GM19438 (cell line): ENCODE measurements at regions not wholly inside any gene's neighbourhood (a gene's known extent, or its start where the extent isn't known, plus 50 kb on each side); places are given as distances from the start of the nearest gene placed in this dataset.
A peak's percentile ranks its signal among the peaks of the same experiment; 100 is the strongest.

ENCODE experiments used
- ATAC-seq: cut with Tn5 transposase; IDR thresholded peaks from one replicate; pipeline ENCODE4 v1.9.1; 2021; ENCODE audit warnings: low read depth; ENCODE audit not compliant: unreplicated experiment

DNA sequence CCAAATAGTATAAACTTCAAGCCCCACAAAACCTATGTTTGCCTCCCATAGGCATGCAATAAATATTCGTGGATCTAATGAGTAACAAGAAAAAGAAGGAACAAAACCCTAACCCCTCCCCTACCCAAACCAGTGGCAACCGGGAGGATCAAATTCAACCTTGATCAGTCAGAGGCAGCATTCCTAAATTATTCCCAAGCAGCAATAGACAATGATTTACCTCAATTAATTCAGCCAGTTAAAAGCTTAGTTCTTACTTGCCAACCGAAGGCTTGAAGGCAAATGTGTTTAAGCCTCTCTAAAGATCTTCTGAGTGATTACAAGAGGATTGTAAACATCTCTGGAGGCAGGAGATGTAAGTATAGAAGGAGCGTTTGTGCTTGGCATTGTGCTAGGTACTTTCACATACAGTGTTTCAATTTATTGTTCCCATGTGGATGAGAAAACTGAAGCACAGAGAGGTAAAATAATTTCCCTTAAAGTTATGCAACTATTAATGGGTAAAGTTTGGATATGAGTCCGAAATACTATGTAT lies 197.7 kb downstream of the MTX2 start:
- no peak for ATAC-seq

DNA sequence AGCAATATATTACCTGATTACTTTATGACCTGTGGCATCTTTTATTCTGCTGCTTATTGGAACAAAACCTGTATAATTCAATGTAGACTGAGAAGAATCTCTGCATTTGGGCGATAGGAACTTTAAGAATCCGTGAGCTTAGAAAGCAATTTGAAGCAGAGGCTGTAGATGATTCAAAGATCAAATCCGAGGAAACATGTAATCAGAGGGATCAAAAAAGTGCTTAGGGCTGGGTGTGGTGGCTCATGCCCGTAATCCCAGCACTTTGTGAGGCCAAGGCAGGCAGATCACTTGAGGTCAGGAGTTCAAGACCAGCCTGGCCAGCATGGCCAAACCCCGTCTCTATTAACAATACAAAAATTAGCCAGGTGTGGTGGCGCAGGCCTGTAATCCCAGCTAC lies 198.4 kb downstream of the MTX2 start:
- no peak for ATAC-seq

DNA sequence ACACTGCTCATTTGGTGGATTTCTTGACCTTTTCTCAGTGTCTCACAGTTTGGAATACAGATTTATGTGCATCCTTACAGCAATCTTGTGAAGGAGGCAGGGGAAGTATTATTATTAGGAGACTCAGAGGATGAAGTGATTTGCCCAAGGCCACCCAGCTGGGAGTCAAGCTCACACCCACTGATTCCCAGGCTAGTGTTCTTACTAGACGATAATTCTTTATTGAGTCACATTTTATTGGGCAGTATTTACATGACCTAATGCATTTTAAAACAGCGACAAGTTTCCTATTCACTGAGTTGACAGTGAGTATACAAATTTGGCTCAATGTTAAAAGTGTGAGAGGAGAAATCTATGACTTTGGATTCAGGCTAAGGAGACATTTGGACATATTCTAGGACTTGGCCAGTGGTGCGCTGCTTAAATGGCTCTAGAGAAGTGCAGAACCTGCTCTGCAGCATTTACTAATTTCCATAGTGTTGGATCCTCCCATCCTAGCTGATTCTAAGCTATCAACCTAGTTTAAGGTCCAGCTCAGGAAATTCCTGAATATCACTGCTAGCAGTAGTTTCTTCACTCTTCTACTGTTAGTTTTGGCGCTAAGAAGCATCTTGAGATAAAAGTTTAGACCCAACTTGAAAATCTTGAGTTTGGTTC lies 199.3 kb downstream of the MTX2 start:
- no peak for ATAC-seq

DNA sequence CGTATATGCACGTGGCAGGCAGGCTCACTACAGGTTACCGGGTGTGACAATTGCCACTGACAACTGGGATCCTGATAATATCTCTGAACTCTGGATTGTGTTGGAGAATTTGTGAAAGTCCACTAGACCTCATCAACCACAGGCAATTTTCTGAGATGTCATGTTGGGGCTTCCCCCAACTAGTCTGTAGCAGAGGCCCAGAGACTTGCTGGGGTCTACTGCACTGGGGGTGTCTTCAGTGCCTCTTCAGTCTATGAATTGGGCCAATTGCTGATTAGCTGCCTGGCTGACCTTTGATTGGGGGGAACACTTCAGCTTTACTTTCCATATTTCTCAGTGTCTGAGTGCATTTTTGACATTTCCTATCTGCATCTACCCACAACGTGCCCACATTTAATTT lies 201.5 kb downstream of the MTX2 start:
- no peak for ATAC-seq

DNA sequence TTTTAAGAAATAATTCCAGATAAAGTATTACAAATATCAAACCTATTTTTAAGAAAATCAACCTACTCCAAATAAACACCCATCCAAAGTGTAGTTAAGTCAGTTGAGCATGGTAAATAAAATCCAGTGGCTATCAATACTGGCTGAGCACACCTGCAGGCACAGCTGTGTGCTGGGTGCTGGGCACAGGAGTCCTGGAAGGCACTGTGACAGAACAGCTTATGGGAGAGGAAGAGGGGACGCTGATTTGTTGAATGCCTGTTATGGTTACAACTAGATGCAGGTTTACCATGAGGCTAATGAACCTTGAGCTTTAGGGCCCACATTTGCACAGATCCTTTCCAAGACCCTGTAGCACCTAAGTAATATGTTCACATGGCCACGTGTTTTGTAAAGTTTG lies 202.7 kb downstream of the MTX2 start:
- no peak for ATAC-seq

DNA sequence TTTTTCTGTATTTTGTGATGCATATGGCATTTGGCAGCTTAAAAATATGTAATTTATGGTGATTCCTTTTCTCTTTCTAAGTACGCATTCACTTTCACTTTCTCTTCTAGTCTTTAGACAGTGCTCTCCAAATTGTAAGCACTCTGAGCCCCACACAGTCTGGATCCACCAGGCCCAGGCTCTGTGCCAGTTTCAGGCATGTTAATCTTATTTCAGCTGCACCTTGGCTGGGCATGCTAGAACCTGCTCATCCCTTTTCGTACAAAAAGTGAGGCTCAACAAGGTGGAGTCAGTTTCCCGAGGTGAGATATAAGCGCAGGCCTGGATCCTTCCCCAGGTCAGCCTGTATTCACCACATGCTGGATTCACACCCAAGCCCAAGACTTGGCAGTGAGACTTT lies 203.9 kb downstream of the MTX2 start:
- ATAC-seq: no peak

DNA sequence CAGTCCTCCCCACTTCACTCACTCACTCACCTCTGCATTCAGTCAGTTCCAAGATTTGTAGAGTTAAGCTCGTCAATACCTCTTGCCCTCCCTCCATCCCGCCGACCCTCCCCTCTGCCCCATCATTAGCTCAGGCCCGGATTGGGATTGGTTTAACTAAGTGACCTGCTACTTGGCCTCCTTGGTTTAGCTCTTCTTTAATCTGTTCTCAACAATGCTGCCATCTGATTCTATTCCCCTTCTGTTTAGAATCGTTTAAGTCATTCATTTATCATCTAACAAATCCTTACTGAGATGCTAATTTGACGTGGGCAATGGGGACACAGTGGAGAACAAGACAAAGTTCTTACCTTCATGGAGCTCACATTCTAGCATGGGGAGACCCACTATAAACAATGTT lies 204.6 kb downstream of the MTX2 start:
- no peak for ATAC-seq

DNA sequence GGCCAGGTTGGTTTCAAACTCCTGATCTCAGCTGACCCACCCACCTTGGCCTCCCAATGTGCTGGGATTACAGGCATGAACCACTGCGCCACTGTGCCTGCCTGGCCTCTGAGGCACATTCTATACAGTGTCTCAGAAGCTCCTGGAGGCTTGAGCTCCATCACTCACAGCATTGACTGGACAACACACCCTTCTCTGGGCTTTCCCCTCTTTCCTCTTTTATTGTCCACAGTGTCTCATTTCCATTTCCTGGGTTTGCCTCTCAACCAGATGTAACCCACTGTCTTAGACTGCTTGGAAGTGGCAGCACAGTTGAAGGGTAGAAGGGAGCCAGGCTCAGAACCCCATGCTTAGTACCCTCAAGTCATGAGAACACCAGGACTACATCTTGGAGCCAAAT lies 208.1 kb downstream of the MTX2 start:
- ATAC-seq: no peak

DNA sequence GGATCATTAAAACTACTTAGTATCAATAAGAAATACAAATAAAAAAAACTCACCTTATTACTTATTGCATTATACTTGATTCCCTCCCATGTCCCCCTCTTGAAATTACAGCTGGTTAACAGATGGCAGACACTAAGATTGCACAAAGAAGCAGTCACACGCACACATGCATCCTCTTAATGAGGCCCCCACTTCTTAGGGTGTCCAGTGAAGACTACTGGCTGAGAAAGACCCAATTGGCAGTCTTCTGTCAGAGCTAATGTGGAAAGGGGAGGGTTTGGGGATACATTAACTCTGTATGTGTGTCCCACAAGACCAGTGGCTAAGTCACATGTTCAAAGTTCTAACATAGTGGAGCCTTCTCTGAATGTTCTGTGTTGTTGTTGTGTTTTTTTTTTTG lies 210.7 kb downstream of the MTX2 start:
- no peak for ATAC-seq

DNA sequence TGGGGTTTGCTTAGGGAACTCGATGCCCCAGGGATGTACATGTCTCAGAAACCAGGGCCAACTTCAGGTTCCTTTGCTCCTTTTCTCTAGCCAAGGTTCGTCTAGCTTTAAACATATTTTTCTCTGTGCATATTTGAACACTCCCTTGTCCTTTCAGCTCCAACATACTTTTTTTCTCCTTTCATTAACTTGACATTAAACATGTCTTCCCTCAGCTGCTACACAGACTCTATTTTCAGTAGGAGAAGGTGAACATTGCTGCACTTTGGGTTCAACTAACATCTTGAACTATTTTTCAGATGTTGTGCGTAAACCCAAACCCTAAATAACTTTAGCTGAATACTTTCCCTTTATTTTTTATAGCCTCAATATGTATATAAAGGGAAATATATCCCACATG lies 212.9 kb downstream of the MTX2 start:
- ATAC-seq: no peak

DNA sequence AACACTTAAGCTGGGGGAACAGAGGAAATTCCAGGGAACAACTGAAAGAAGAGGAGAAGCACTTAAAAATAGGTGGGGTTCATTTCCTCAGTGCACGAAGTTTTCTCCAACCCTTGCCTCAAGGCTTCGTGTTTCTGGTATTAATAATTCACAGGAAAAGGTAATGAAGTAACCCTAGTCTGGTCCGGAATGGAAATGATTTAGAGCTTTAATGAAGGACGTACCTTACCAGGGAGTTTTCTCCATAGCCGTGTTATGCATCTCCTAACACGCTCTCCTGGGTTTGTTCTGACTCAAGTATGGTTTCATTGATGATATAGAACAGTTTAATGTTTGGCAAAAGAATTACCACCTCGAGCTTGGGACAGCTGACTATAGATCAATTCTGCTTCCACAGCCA lies 214.2 kb downstream of the MTX2 start:
- ATAC-seq: no peak

DNA sequence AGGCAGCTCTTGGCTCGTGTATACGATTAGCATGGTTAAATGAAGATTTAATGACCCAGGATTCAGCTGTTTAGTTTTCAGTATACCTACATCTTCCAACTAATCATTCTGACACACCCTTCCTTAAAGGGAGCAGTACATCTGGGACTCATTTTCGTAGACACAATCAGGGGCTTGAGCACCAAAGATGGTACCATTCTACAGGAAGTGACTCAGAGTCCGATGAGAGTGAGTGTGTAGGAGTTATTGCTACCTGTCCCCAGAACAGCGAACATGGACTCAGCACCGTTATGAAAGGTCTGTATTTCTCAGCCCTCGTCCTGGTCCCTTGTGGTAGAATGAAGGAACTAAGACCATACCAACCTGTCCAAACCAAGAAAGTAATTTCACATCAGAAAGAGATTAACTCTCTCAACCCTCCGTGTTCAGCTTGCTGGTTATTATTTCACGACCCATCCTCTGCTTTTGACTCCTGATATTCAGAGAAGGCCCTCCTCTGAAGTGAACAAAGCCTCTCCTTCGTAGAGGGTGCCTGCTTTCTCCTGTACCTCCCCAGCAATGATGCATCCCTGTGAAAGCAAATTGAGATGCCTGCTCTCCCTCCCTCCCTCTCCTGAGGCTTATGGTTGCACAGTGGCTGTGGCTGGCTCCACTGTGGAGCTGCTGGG lies 214.8 kb downstream of the MTX2 start:
- ATAC-seq: no peak

DNA sequence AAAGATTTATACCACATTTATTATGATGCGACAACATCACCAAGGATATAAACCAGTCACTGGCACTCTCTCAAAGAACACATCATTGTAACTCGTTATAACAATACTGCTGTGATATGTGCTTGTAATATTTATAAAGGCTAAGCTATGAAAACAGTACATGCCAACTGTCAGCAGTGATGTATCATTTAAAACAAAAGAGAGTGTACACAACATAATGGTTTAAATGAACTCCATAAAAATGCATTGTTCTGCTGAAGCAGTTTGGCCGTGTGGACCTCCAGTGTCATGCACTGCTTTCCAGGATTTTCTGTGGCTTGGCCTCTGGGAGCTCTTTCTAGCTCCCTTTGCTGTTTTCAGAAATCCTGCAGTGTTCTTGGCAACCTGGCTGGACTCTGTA lies 215.6 kb downstream of the MTX2 start:
- no peak for ATAC-seq

DNA sequence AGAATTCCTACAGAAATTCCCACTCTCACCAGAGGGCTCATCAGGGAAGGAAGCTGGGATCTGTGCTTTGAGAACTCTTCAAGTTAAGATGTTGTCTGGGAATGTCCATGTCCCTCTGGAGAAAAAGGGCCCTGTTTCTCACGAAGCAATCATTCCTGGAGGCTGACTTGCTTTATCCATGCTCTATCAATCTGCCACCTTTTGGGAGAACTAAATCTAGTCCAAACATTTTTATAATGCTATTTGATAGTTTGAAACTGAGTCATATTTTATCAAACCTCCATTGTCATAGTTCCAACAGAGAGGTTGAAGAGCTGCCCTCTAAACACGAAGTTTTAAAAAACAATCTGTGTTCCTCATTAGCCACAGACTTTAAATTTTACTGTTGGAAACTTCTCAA lies 219.2 kb downstream of the MTX2 start:
- no peak for ATAC-seq

DNA sequence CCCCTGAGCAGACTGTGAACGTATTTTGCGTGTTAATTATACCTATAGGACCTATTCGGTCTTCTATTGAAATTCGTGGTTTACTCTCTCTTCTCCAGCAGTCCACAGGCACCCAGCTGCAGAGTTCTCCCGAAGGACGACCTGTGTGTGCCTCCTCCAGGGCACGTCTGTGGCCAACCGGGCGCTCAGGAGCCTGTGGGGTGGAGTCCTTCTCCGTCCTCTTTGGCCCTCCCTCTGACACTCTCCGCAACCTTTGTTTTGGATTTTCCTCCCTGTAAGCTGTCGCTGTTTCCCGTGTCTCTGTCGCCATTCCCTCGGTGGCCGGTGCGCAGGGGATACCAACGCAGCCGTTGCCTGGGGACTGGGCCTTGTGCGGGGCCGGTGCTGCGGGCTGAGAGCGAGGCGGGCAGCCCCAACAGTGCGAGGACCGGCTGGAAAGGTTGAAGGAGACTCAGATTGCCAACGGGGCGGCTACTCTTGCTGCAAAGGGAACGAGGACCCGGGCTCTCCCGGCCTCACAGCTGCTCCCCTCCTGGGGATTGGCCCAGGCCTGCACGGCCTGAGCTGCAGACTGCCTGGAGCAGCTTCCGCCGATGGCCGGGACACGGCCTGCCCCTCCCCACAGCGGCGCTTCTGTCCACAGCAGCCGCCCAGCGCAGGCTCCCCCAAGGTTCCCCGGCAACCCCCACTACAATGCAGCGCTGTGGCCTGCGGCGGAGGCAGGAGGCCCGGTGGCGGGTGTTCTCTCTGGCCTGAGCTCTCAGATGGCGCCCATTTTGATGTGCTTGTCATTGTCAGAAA lies 221.0 kb downstream of the MTX2 start:
- no peak for ATAC-seq

DNA sequence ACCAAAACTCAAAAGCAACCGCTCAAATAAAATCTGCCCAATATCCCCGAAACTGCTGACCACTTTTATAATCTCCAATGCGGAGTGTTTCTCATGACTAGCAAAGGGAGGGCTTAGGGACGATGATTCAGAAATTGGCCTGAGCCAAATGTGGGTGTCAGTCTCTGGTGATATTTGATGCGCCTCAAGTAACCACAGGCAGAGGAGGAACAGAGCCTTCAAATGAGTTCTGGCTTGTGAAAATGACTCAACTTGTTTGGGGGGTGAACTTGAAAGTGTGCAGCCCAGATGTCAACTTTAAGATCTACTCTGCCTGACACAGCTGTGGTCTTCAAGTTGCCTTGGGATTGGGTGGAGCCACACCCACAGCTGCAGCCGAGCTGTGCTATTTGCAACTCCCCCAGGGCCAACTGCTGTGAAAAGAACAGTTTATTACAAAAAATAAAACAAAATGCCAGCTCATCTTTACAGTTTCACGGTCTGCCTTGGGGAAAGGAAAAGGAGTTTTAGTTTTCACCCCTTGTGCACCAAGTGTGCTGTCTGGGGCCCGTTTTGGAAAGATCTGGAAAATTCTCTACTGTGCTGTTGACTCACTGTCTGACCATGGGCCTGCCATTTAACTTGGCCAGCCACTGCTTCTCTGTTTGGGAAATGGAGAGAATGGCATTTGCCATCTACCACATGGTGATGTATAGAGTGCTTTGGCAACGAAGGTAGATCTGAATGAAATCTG lies 222.1 kb downstream of the MTX2 start:
- ATAC-seq: peak; percentile 83

DNA sequence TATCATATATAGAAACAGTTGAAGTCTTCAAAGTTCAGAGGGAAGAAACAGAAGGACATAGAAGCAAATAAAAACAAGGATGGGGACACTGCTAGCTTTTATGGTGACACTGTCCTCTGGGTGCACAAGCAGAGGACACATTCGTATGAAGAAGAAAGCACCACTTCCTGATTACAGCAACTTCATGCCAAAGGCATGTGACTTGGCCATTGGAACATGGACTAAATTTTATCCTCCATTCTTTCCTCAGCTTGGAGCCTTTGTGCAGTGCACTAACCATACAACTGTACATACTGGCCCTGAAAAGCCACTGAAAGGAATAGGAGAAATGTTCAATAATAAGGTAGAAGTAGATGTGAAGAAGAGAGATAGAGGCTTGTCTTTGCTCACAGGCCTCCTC lies 223.3 kb downstream of the MTX2 start:
- ATAC-seq: no peak

DNA sequence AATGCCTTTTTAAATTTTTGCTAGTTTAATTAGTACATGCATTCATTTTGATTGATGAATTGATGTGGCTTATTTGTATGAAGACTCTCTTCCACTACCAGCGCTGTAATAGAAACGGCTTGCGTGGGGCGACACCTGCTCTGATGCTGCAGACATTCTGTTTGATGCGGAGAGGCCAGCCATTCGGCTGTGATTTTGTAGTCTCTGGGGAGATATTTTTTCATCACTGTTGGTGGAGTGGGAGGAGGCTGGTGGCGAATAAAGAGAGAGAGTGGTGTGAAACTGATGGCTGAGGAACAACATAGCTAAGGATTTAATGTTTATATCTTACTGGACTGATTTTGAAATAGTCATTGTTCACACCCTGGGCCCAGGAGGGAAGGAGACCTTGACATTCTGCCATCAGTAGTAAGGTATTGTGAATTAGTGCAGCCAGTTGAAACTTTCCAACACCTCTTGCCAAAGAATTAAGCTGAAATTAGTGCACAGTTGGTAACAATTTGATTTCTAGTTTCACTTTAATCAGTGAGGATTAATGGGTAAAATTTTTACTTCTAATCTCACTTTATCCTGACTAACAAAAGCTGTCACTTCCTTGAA lies 224.1 kb downstream of the MTX2 start:
- no peak for ATAC-seq

DNA sequence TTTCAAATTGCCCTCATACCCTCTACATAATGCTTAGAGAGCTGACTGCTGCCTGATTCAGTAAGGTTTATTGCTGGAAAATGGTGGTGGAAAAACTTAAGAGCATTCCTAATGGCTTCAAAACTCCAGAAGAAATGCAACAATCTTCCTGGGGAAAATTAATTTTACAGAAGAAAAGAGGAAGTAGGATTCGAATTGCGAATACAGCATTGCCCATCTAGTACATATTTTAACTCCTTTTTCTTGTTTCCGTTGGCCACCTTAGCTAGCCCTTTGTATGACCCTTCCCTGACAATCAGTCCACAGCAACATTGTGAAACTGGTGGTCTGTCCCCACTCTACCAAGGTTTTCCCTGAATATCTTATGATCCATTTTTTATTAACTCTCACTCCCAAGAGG lies 224.7 kb downstream of the MTX2 start:
- ATAC-seq: no peak

DNA sequence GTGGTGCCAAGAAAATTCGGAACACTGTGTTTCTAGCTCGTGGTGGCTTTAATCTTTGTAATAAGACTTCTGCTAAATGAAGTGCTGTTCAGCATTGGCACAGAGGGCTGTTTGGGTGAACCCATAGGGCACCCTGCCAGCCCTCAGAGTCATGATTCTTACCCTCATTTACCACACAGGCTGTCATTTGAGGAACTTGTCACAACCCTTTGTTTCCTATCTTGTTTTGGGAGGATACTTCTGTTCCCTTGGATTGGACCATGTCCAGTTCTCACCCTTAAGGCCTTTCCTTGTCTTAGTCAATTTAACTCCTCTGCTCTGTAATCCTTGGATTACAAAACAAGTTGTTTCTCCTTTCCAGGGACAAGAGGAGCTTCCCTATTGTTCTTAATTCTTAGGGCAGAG lies 225.7 kb downstream of the MTX2 start:
- no peak for ATAC-seq

DNA sequence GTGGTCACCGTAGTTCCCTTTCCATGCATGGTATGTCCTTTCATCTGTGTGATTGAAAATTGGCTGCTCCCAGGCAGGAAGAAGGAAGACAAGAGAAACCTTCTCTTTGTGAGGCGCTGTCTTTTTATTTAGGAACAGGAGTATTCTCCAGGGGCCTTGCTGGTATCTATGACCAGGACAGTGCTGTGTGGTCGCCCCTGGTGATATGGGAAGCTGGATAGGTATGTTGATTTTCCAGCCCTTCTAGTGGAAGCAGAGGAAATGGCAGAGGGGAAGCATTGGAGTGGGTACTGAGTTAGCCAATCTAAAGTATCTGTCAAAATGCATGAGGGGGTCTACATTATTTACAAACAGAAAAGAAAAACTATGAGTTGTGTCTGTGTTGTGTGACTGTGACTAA lies 226.6 kb downstream of the MTX2 start:
- no peak for ATAC-seq
